ENCODE measurements at regions not wholly inside any gene's neighbourhood (a gene's known extent, or its start where the extent isn't known, plus 50 kb on each side); places are given as distances from the start of the nearest gene placed in this dataset.

DNA sequence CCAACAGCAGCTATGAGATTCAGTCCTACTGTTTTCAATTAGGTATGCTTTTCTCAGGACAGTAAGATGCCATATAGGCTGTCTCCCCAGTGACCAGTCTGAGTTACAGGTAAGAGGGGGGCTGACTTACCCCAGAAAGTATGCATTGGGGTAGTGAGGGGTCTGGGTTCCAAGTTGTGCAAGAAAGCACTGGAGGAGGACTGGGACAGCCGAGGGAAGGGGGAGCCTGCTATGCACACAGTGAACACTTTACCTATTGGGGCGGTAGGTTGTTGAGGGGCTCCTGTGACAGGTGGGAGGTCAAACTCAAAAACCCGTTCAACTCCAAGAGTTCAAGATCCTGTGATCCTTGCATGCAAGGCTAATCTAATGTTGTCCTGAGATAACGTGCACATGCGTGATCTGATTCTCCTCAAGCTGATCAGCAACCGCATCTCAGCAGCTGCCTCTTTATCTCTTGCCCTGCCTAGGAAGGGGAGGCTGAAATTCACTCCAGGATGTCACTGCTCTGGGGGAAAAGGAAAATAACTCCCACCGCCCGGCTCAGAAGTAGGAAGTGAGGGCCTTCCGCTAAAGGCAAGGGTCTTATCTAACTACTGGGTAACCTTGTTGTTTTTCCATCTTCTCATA is 108.8 kb upstream of the KIT start:
- H3K27ac ChIP-seq, result no peak overlapping the region
- H3K4me3 ChIP-seq, result no peak overlapping the region
- H3K9me3 ChIP-seq, result no peaks in the 10 kb centered on the region
- intact Hi-C loops (cut with DNase I), result no loop called here
- DNase-seq (no peak), ATAC-seq (no peak)
- H3K27me3 ChIP-seq (ENCODE audit: insufficient read depth in 3 of 3, low read length in 2 of 3), result no peaks in the 10 kb centered on the region
- H3K4me1 ChIP-seq, result no peaks in the 10 kb centered on the region
- H3K36me3 ChIP-seq (ENCODE audit: insufficient read depth in 1 of 2, low read depth in 1 of 2), result no peaks in the 10 kb centered on the region
- TF ChIP-seq, protein P1, sequence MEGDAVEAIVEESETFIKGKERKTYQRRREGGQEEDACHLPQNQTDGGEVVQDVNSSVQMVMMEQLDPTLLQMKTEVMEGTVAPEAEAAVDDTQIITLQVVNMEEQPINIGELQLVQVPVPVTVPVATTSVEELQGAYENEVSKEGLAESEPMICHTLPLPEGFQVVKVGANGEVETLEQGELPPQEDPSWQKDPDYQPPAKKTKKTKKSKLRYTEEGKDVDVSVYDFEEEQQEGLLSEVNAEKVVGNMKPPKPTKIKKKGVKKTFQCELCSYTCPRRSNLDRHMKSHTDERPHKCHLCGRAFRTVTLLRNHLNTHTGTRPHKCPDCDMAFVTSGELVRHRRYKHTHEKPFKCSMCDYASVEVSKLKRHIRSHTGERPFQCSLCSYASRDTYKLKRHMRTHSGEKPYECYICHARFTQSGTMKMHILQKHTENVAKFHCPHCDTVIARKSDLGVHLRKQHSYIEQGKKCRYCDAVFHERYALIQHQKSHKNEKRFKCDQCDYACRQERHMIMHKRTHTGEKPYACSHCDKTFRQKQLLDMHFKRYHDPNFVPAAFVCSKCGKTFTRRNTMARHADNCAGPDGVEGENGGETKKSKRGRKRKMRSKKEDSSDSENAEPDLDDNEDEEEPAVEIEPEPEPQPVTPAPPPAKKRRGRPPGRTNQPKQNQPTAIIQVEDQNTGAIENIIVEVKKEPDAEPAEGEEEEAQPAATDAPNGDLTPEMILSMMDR (IDR thresholded peaks at IDR 0.05), result no peak
- WGBS, 3 donors, result 84 to 91% (median 87%) methylated on average over 9 of the region's 9 CpGs

DNA sequence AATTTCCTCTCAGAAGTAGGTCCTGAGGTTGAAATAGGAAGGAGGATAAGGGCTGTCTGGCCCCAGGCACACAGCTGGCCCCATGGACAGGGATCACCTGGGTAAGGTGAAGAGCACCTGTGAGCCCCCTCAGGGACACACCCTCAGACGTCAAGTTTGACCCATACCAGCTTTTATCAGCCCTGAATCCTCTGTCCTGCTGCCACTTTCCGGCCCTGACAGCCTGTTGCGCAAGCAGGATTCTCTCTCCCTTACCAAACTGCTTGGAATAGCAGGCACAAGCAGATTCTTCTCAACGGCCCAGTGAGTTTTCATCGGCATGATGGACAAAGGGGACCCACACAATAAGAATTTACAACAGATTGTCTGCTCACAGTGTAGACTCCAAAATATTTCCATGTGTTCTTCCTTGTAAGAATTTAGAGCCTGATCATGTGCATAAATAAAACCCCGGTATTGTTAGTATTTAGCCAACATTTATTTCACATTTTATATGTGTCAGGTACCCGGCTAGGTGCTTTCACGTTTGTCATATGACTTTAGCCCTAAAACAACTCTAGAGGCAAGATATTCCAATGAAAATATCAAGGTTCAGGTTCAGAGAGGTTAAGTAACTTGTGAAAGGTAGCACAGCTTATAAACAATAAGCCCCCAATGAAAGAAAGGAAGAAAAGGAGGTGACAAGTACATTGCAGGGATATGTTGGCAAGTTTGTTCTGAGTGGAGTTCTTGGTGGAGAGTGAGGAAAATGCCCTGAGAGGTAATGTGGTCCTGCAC is 107.2 kb upstream of the KIT start:
- WGBS, 3 donors, result 50 to 57% (median 55%) methylated on average over 8 of the region's 8 CpGs

DNA sequence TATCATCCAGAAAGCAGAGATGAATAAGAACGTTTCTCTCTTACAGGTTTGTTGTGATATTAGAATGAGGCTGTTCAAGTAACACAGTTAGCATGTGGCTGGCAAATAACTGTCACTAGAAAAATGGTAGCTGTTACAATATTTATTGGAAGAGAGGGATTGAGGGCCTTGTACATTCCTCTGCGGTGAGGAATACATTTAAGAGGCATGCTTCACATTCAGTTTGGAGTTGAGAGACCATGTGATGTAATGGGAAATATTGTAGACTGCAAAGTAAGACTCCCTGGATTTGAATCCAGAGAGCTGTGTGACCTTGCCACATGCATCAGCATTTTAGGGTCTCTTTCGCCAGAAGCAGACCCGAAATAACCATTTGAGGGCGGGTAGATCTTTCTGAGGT is 104.8 kb upstream of the KIT start:
- no peak for DNase-seq
- 84 to 87% (median 86%) methylated on average over 5 of the region's 5 CpGs for WGBS, 3 donors
- H3K4me1 ChIP-seq, result no peaks in the 10 kb centered on the region
- no peak for ATAC-seq
- TF ChIP-seq, protein P1 (IDR thresholded peaks at IDR 0.05), result no peak
- no peaks in the 10 kb centered on the region for H3K27me3 ChIP-seq (ENCODE audit: insufficient read depth in 3 of 3, low read length in 2 of 3)
- no peak overlapping the region for H3K4me3 ChIP-seq
- intact Hi-C loops (cut with DNase I), result no loop called here
- H3K27ac ChIP-seq, result no peak overlapping the region
- no peaks in the 10 kb centered on the region for H3K9me3 ChIP-seq
- H3K36me3 ChIP-seq (ENCODE audit: insufficient read depth in 1 of 2, low read depth in 1 of 2), result no peaks in the 10 kb centered on the region

More for the DNA sequence above, 107.2 kb upstream of the KIT start:
- ATAC-seq, result no peak
- H3K27ac ChIP-seq, result no peak overlapping the region
- DNase-seq, result no peak
- H3K4me3 ChIP-seq, result no peak overlapping the region
- TF ChIP-seq, protein P1 (IDR thresholded peaks at IDR 0.05), result no peak
- H3K36me3 ChIP-seq (ENCODE audit: insufficient read depth in 1 of 2, low read depth in 1 of 2), result no peaks in the 10 kb centered on the region
- no peaks in the 10 kb centered on the region for H3K9me3 ChIP-seq
- no peaks in the 10 kb centered on the region for H3K27me3 ChIP-seq (ENCODE audit: insufficient read depth in 3 of 3, low read length in 2 of 3)
- intact Hi-C loops (cut with DNase I), result no loop called here
- H3K4me1 ChIP-seq, result no peaks in the 10 kb centered on the region

DNA sequence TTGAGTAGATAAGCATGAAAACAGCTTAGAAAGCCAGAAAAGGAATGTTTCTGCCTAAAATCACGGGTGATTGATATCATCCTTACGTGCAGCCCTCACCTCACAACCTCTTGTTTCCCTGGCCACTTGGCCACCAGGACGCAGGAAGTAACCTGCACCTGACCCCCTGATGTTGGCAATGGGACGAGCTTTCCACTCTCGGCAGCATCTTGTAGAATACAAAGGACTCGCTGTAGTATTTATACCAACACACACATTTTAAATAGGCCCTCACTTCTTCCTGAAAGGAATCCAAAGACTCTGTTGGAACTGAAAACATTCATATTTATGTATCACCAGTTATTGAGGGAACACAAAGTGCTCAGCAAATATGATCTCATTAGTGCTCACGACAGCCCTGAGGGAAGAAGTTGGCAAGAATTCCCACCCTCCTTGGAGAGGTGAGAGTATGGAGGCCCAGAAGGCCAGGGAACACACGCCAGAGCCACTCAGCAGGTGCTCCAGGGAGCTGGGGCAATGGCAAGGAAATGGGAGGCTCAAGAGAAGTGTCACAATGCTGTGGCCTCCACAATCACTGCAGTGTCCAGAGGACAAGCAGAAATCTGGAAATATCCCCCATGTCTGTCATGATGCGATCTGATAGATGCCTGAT is 103.3 kb upstream of the KIT start:
- Histone ChIP-seq H3K27ac (no peak overlapping the region), H3K9me3 (no peaks in the 10 kb centered on the region), H3K27me3 (ENCODE audit: insufficient read depth in 3 of 3, low read length in 2 of 3) (no peaks in the 10 kb centered on the region), H3K4me3 (no peak overlapping the region), H3K36me3 (ENCODE audit: insufficient read depth in 1 of 2, low read depth in 1 of 2) (no peaks in the 10 kb centered on the region), H3K4me1 (no peaks in the 10 kb centered on the region)
- TF ChIP-seq, protein P1 (IDR thresholded peaks at IDR 0.05), result no peak
- intact Hi-C loops (cut with DNase I), result no loop called here
- ATAC-seq, result no peak
- no peak for DNase-seq
- WGBS, 3 donors, result 71 to 74% (median 73%) methylated on average over 9 of the region's 9 CpGs

Data from psoas muscle (tissue), 7 donors.